A673 (cell line): ENCODE measurements at regions not wholly inside any gene's neighbourhood (a gene's known extent, or its start where the extent isn't known, plus 50 kb on each side); places are given as distances from the start of the nearest gene placed in this dataset.

Experiments
- EZH2 ChIP-seq: fragments of 200-600 bp; sonication (generic); IDR thresholded peaks from 2 replicates; pipeline ENCODE4 v1.6.1; 2017; ENCODE audit warnings: borderline replicate concordance, low read depth, mild to moderate bottlenecking, mixed read lengths, antibody characterized with exemption, low read length; ENCODE audit not compliant: poor library complexity, severe bottlenecking
- TF ChIP-seq, protein P1 (sequence below): fragments of 300-800, 200-600 bp; sonication (generic); conservative IDR thresholded peaks from 2 replicates; pipeline ENCODE4 v1.5.1; 2017; ENCODE audit warnings: low read depth, mild to moderate bottlenecking, antibody characterized with exemption, low read length, moderate library complexity, mixed read lengths

DNA sequence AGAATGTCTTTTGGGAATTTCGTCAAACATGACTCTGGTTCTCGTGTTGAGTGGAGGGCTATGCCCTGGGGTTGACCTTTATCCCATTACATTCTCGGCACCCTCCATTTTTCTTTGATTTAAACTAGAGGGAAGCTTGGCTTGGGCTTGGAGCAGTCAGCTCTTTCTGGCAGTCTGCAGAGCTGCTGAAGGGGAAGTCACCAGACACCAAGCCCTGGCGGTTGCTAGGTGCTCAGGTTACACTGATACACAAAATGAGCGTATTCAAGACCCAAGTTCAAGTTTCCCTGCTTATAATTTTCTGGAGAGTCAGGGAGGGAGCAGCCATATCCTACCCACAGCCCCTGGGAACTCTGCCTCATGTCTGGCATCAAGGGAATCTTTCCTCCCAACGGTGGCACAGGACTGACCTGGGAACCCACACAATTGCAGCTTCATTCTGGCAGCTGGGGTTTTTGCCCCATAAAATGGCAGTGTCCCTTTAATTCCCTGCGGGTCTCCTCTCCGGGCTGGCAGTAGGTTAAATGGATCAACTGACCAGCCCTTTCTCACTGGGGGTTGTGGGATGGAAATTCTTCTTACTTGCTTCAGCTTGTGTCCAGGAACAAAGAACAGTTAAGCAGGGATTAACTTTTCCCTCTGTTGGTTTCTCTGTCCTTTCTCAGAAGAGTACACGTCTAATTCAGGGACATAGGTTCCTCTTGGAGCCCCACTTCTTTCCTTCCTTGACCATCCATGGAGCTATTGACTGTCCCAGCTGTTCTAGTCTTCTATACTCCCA lies 110.0 kb upstream of the DLG1 start:
- TF ChIP-seq, protein P1, sequence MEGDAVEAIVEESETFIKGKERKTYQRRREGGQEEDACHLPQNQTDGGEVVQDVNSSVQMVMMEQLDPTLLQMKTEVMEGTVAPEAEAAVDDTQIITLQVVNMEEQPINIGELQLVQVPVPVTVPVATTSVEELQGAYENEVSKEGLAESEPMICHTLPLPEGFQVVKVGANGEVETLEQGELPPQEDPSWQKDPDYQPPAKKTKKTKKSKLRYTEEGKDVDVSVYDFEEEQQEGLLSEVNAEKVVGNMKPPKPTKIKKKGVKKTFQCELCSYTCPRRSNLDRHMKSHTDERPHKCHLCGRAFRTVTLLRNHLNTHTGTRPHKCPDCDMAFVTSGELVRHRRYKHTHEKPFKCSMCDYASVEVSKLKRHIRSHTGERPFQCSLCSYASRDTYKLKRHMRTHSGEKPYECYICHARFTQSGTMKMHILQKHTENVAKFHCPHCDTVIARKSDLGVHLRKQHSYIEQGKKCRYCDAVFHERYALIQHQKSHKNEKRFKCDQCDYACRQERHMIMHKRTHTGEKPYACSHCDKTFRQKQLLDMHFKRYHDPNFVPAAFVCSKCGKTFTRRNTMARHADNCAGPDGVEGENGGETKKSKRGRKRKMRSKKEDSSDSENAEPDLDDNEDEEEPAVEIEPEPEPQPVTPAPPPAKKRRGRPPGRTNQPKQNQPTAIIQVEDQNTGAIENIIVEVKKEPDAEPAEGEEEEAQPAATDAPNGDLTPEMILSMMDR: no peak
- no peak for TF ChIP-seq EZH2
